ENCODE measurements at regions not wholly inside any gene's neighbourhood (a gene's known extent, or its start where the extent isn't known, plus 50 kb on each side); places are given as distances from the start of the nearest gene placed in this dataset.

DNA sequence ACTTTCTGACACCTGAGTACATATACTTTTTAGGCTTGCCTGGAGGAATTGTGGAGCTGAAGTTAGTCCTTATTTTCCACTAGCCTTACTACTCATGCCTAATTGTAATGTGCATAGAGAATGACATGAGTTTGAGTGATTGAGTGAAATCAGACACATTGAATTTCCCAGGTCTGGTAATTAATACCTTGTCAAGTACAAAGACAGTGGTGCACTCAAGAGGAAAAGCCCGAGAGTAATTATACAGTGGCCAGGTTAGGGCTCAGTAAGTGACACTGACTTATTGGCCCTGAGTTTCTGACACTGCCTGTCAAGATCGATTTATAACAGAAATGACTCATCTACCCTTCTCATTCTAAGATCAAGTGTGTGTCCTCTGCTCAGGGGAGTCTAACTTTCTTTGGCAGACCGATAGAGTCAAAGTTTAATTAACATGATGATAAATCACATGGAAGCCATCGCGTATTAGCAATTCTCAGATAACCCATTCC, 288.3 kb downstream of the TPBG start:
- no peak overlapping the region for H3K27ac ChIP-seq (ENCODE audit: low read length, poor library complexity, severe bottlenecking)
- WGBS: 77% methylated on average over 3 of the region's 5 CpGs
- H3K14ac ChIP-seq (ENCODE audit: low read length in 2 of 2): no peak overlapping the region

DNA sequence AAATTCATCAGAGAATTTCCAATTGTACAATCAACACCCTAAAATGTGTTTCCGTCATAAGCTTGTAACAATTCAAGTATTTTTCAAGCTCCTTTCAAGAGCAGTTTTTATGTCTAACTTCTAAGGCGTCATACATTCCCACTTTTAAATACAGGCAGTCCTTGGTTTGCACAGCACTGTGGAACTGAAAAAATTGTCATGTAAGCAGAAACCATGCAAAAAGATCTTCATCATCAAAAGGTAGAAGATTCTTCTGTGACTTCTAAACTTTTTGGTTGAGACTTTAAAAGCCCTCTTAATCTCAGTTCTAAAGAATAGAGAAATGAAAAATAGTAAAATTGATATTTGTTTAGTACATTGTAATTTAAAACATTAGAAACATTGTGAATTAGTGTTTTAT, 315.6 kb downstream of the TPBG start:
- H2BK120ac ChIP-seq (ENCODE audit: low read depth, low read length): no peak overlapping the region
- H3K79me1 ChIP-seq (replicated peaks; ENCODE audit: low read length, poor library complexity, severe bottlenecking): no peaks in the 10 kb centered on the region
- no peak overlapping the region for H3K4ac ChIP-seq (ENCODE audit: low read depth in 1 of 2, low read length in 2 of 2)
- H3K18ac ChIP-seq (ENCODE audit: low read depth in 1 of 2, low read length in 2 of 2): no peak overlapping the region
- no peak overlapping the region for H3K4me2 ChIP-seq (ENCODE audit: low read length, poor library complexity, severe bottlenecking)
- H3K27ac ChIP-seq (ENCODE audit: low read length, poor library complexity, severe bottlenecking): no peak overlapping the region
- H2BK12ac ChIP-seq (ENCODE audit: low read length in 2 of 2): no peak overlapping the region
- H2BK15ac ChIP-seq (ENCODE audit: low read depth, poor library complexity, severe bottlenecking): no peak overlapping the region
- H3K27me3 ChIP-seq (ENCODE audit: control insufficient read depth in 1 of 2, insufficient read depth in 1 of 2, low read length in 2 of 2): no peaks in the 10 kb centered on the region
- no peaks in the 10 kb centered on the region for H3K36me3 ChIP-seq (ENCODE audit: control insufficient read depth in 1 of 2, insufficient read depth in 2 of 2, low read depth in 1 of 2, low read length in 2 of 2)
- no peak overlapping the region for H3K9ac ChIP-seq (ENCODE audit: low read length)
- H3K4me3 ChIP-seq (ENCODE audit: insufficient read depth in 1 of 2, low read depth in 1 of 2, low read length in 2 of 2): no peak overlapping the region
- no peak overlapping the region for H2AK5ac ChIP-seq (ENCODE audit: low read length, severe bottlenecking)
- H2AFZ ChIP-seq (ENCODE audit: low read depth, low read length): no peak overlapping the region
- H3K23ac ChIP-seq (ENCODE audit: low read length in 2 of 2): no peak overlapping the region
- H3K9me3 ChIP-seq (ENCODE audit: control insufficient read depth, low read length): peaks cover 26% of the 10 kb centered on the region
- no peak overlapping the region for H4K91ac ChIP-seq (ENCODE audit: low read length)
- H4K8ac ChIP-seq (ENCODE audit: low read length): no peak overlapping the region
- no peak for DNase-seq
- H2BK5ac ChIP-seq (ENCODE audit: low read depth, low read length, poor library complexity, severe bottlenecking): no peak overlapping the region
- H3K4me1 ChIP-seq (ENCODE audit: control insufficient read depth, insufficient read depth, low read depth, low read length): no peaks in the 10 kb centered on the region
- no peak overlapping the region for H3K14ac ChIP-seq (ENCODE audit: low read length in 2 of 2)
- 75% methylated on average over 2 of the region's 2 CpGs for WGBS

More for the DNA sequence above, 288.3 kb downstream of the TPBG start:
- H3K4me2 ChIP-seq (ENCODE audit: low read length, poor library complexity, severe bottlenecking): no peak overlapping the region
- H3K18ac ChIP-seq (ENCODE audit: low read depth in 1 of 2, low read length in 2 of 2): no peak overlapping the region
- H3K23ac ChIP-seq (ENCODE audit: low read length in 2 of 2): no peak overlapping the region
- no peaks in the 10 kb centered on the region for H3K4me1 ChIP-seq (ENCODE audit: control insufficient read depth, insufficient read depth, low read depth, low read length)
- no peaks in the 10 kb centered on the region for H3K79me1 ChIP-seq (replicated peaks; ENCODE audit: low read length, poor library complexity, severe bottlenecking)
- no peaks in the 10 kb centered on the region for H3K9me3 ChIP-seq (ENCODE audit: control insufficient read depth, low read length)
- H3K4ac ChIP-seq (ENCODE audit: low read depth in 1 of 2, low read length in 2 of 2): no peak overlapping the region
- no peak overlapping the region for H2AK5ac ChIP-seq (ENCODE audit: low read length, severe bottlenecking)
- no peak overlapping the region for H2BK15ac ChIP-seq (ENCODE audit: low read depth, poor library complexity, severe bottlenecking)
- H4K91ac ChIP-seq (ENCODE audit: low read length): no peak overlapping the region
- no peaks in the 10 kb centered on the region for H3K36me3 ChIP-seq (ENCODE audit: control insufficient read depth in 1 of 2, insufficient read depth in 2 of 2, low read depth in 1 of 2, low read length in 2 of 2)
- H3K27me3 ChIP-seq (ENCODE audit: control insufficient read depth in 1 of 2, insufficient read depth in 1 of 2, low read length in 2 of 2): no peaks in the 10 kb centered on the region
- H2BK120ac ChIP-seq (ENCODE audit: low read depth, low read length): no peak overlapping the region
- no peak overlapping the region for H2BK5ac ChIP-seq (ENCODE audit: low read depth, low read length, poor library complexity, severe bottlenecking)
- DNase-seq: no peak
- H3K4me3 ChIP-seq (ENCODE audit: insufficient read depth in 1 of 2, low read depth in 1 of 2, low read length in 2 of 2): no peak overlapping the region
- H3K9ac ChIP-seq (ENCODE audit: low read length): no peak overlapping the region
- H2BK12ac ChIP-seq (ENCODE audit: low read length in 2 of 2): no peak overlapping the region
- H2AFZ ChIP-seq (ENCODE audit: low read depth, low read length): no peak overlapping the region
- H4K8ac ChIP-seq (ENCODE audit: low read length): no peak overlapping the region

DNA sequence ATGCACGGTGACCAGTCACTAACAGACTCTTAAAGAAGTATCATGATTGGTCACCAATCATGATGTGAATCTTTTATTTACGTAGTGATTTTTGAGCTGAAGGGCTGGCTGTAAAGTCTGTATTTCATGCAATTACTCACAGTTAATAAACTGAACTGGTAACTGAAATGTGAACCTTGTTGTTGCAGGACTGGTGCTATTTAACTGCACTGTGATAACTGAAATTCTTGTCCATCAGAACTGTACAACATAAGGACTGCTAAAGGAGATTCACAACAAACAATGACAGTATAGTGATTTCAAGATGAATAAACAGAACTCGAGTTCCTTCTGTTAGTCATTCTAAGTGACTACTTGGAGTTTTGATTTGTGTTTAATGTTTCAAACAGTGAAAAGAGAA, 316.6 kb downstream of the TPBG start:
- Histone ChIP-seq H3K27me3 (ENCODE audit: control insufficient read depth in 1 of 2, insufficient read depth in 1 of 2, low read length in 2 of 2) (no peaks in the 10 kb centered on the region), H3K4me3 (ENCODE audit: insufficient read depth in 1 of 2, low read depth in 1 of 2, low read length in 2 of 2) (no peak overlapping the region), H3K36me3 (ENCODE audit: control insufficient read depth in 1 of 2, insufficient read depth in 2 of 2, low read depth in 1 of 2, low read length in 2 of 2) (no peaks in the 10 kb centered on the region), H3K27ac (ENCODE audit: low read length, poor library complexity, severe bottlenecking) (no peak overlapping the region), H2BK12ac (ENCODE audit: low read length in 2 of 2) (no peak overlapping the region), H2AK5ac (ENCODE audit: low read length, severe bottlenecking) (no peak overlapping the region), H2AFZ (ENCODE audit: low read depth, low read length) (no peak overlapping the region), H4K8ac (ENCODE audit: low read length) (no peak overlapping the region), H2BK15ac (ENCODE audit: low read depth, poor library complexity, severe bottlenecking) (no peak overlapping the region), H2BK5ac (ENCODE audit: low read depth, low read length, poor library complexity, severe bottlenecking) (no peak overlapping the region), H3K14ac (ENCODE audit: low read length in 2 of 2) (no peak overlapping the region), H4K91ac (ENCODE audit: low read length) (no peak overlapping the region), H2BK120ac (ENCODE audit: low read depth, low read length) (no peak overlapping the region), H3K79me1 (replicated peaks; ENCODE audit: low read length, poor library complexity, severe bottlenecking) (no peaks in the 10 kb centered on the region), H3K4ac (ENCODE audit: low read depth in 1 of 2, low read length in 2 of 2) (no peak overlapping the region), H3K9ac (ENCODE audit: low read length) (no peak overlapping the region), H3K4me1 (ENCODE audit: control insufficient read depth, insufficient read depth, low read depth, low read length) (no peaks in the 10 kb centered on the region), H3K18ac (ENCODE audit: low read depth in 1 of 2, low read length in 2 of 2) (no peak overlapping the region), H3K23ac (ENCODE audit: low read length in 2 of 2) (no peak overlapping the region), H3K4me2 (ENCODE audit: low read length, poor library complexity, severe bottlenecking) (no peak overlapping the region), H3K9me3 (ENCODE audit: control insufficient read depth, low read length) (peaks cover 23% of the 10 kb centered on the region)
- 77% methylated on average over 3 of the region's 3 CpGs for WGBS
- no peak for DNase-seq

DNA sequence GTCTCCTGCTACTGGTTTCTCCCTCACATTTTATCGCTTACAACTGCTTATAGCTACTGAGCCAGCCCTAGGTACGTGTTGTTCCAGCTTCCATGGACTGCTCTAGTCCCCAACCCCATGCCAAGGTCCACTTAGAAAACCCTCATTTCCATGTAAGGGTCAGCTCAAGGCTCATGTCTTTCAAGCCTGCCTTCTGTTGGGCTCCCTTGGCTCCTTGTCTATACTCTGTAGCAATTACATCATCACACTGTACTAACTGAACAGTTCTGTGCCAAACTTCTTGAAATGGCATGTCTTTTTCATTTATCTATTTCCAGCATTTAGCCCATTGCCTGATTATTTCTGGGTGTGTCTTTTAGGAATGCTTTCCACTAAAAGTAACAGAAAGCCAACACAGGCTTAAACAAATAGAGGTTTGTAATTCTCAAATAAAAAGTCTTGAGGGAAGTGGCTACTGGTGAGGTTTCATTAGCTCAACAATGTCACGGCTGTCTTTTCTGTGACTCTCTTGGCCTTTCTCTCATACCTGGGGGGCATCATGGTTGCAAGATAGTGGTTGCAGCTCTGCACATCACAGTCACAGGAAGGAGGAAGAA, 317.6 kb downstream of the TPBG start:
- Histone ChIP-seq H3K4me3 (ENCODE audit: insufficient read depth in 1 of 2, low read depth in 1 of 2, low read length in 2 of 2) (no peak overlapping the region), H3K27me3 (ENCODE audit: control insufficient read depth in 1 of 2, insufficient read depth in 1 of 2, low read length in 2 of 2) (no peaks in the 10 kb centered on the region), H3K4ac (ENCODE audit: low read depth in 1 of 2, low read length in 2 of 2) (no peak overlapping the region), H2AFZ (ENCODE audit: low read depth, low read length) (no peak overlapping the region), H2BK15ac (ENCODE audit: low read depth, poor library complexity, severe bottlenecking) (no peak overlapping the region), H4K91ac (ENCODE audit: low read length) (no peak overlapping the region), H3K23ac (ENCODE audit: low read length in 2 of 2) (no peak overlapping the region), H4K8ac (ENCODE audit: low read length) (no peak overlapping the region), H3K79me1 (replicated peaks; ENCODE audit: low read length, poor library complexity, severe bottlenecking) (no peaks in the 10 kb centered on the region), H2AK5ac (ENCODE audit: low read length, severe bottlenecking) (no peak overlapping the region), H3K4me2 (ENCODE audit: low read length, poor library complexity, severe bottlenecking) (no peak overlapping the region), H2BK12ac (ENCODE audit: low read length in 2 of 2) (no peak overlapping the region), H3K36me3 (ENCODE audit: control insufficient read depth in 1 of 2, insufficient read depth in 2 of 2, low read depth in 1 of 2, low read length in 2 of 2) (no peaks in the 10 kb centered on the region), H3K18ac (ENCODE audit: low read depth in 1 of 2, low read length in 2 of 2) (no peak overlapping the region), H3K27ac (ENCODE audit: low read length, poor library complexity, severe bottlenecking) (no peak overlapping the region), H3K9me3 (ENCODE audit: control insufficient read depth, low read length) (peaks cover 14% of the 10 kb centered on the region), H2BK5ac (ENCODE audit: low read depth, low read length, poor library complexity, severe bottlenecking) (no peak overlapping the region), H3K14ac (ENCODE audit: low read length in 2 of 2) (no peak overlapping the region), H3K4me1 (ENCODE audit: control insufficient read depth, insufficient read depth, low read depth, low read length) (no peaks in the 10 kb centered on the region), H3K9ac (ENCODE audit: low read length) (no peak overlapping the region), H2BK120ac (ENCODE audit: low read depth, low read length) (no peak overlapping the region)
- WGBS: 74% methylated on average over 3 of the region's 3 CpGs
- no peak for DNase-seq

Data from mesenchymal stem cell (in vitro differentiated cells and primary cell).